K562 (cell line): ENCODE measurements at regions not wholly inside any gene's neighbourhood (a gene's known extent, or its start where the extent isn't known, plus 50 kb on each side); places are given as distances from the start of the nearest gene placed in this dataset.

Experiments
- AFF4 ChIP-seq: sonication (generic); formaldehyde crosslinking; IDR thresholded peaks from 2 replicates; pipeline ENCODE4 v1.8.0; 2023; ENCODE audit warnings: mild to moderate bottlenecking, missing genetic modification reagents
- CHD2 ChIP-seq: IDR thresholded peaks from 2 replicates; pipeline ENCODE4 v1.6.1; 2011; ENCODE audit warnings: low read depth, low read length
- CTCF ChIP-seq, 3 experiments: IDR thresholded peaks in 2 of 3; conservative IDR thresholded peaks in 1 of 3; 2 replicates each; pipeline ENCODE4 v1.5.1; 2011 to 2012; ENCODE audit warnings: low read length in 3 of 3, mild to moderate bottlenecking in 3 of 3, control low read depth in 2 of 3, improper control_type of control experiment in 1 of 3, inconsistent platforms in 1 of 3, low read depth in 1 of 3, mixed read lengths in 1 of 3, moderate library complexity in 1 of 3; ENCODE audit not compliant: insufficient read depth in 2 of 3
- EGR1 ChIP-seq: fragments of 450-650 bp; conservative IDR thresholded peaks from 2 replicates; pipeline ENCODE4 v1.6.1; 2017; ENCODE audit warnings: mild to moderate bottlenecking
- EZH2 ChIP-seq: IDR thresholded peaks from 2 replicates; pipeline ENCODE4 v1.6.1; 2012; ENCODE audit warnings: low read depth, mild to moderate bottlenecking, inconsistent platforms, low read length, borderline replicate concordance
- GATA2 ChIP-seq: sonication (generic); formaldehyde crosslinking; IDR thresholded peaks from 2 replicates; pipeline ENCODE4 v1.4.0; 2020; ENCODE audit warnings: mild to moderate bottlenecking, missing genetic modification reagents
- HMGN3 ChIP-seq: IDR thresholded peaks from 2 replicates; pipeline ENCODE4 v1.6.1; 2011; ENCODE audit warnings: borderline replicate concordance, low read depth, mild to moderate bottlenecking, mixed read lengths, low read length; ENCODE audit not compliant: insufficient read length; ENCODE audit errors: extremely low read depth
- NRF1 ChIP-seq, 2 experiments: fragments of 450-650 bp; IDR thresholded peaks in 1 of 2; conservative IDR thresholded peaks in 1 of 2; 2 replicates each; pipeline ENCODE4 v1.6.1; 2014; ENCODE audit warnings: mild to moderate bottlenecking in 2 of 2
- TGIF2 ChIP-seq: sonication (generic); formaldehyde crosslinking; IDR thresholded peaks from 2 replicates; pipeline ENCODE4 v1.8.1; 2022; ENCODE audit warnings: mild to moderate bottlenecking, missing genetic modification reagents, moderate library complexity
- THAP7 ChIP-seq: fragments of 250-450 bp; sonication (Bioruptor Pico); IDR thresholded peaks from 2 replicates; pipeline ENCODE4 v1.5.0; 2021
- ZBTB33 ChIP-seq: sonication (generic); formaldehyde crosslinking; IDR thresholded peaks from 2 replicates; pipeline ENCODE4 v1.8.1; 2023; ENCODE audit warnings: mild to moderate bottlenecking, missing genetic modification reagents
- ZFP36 ChIP-seq: fragments of 150-350 bp; IDR thresholded peaks from 2 replicates; pipeline ENCODE4 v1.6.1; 2018; ENCODE audit warnings: low read length, low read depth; ENCODE audit not compliant: partially characterized antibody
- ZNF507 ChIP-seq: conservative IDR thresholded peaks from 2 replicates; pipeline ENCODE4 v1.6.1; 2017; ENCODE audit warnings: missing genetic modification characterization, missing compliant biosample characterization

- TF ChIP-seq AFF4 (CRISPR knock-in tag), result no peak
- no peak for TF ChIP-seq ZFP36
- no peak for TF ChIP-seq HMGN3
- no peak for TF ChIP-seq CTCF (IDR thresholded peaks at IDR 0.05 in 2 of 3, conservative IDR thresholded peaks at IDR 0.05 in 1 of 3; ENCODE audit: insufficient read depth in 2 of 3, low read depth in 1 of 3, low read length in 3 of 3)
- TF ChIP-seq EZH2, result no peak
- TF ChIP-seq EGR1, result no peak
- TF ChIP-seq TGIF2, result no peak
- no peak for TF ChIP-seq ZNF507 (tag)
- TF ChIP-seq NRF1 (conservative IDR thresholded peaks at IDR 0.05 in 1 of 2, IDR thresholded peaks at IDR 0.05 in 1 of 2), result no peak
- no peak for TF ChIP-seq GATA2 (CRISPR knock-in tag)
- no peak for TF ChIP-seq ZBTB33
- TF ChIP-seq CHD2, result no peak
- TF ChIP-seq THAP7 (CRISPR knock-in tag), result no peak
Measured at GRCh38 chr6:8881663-8882062, 446.3 kb upstream of the SLC35B3 start.
